HPDE6-E6E7 (cell line): ENCODE measurements at regions not wholly inside any gene's neighbourhood (a gene's known extent, or its start where the extent isn't known, plus 50 kb on each side); places are given as distances from the start of the nearest gene placed in this dataset.

ENCODE experiments used
- DNase-seq: peaks from one replicate; pipeline ENCODE4 v3.0.0; 2011; ENCODE audit warnings: missing footprints; ENCODE audit errors: extremely low spot score

GRCh38 chr5:58258984-58259684 is 200.8 kb downstream of the PLK2 start:
- DNase-seq, result no peak

- DNase-seq, result no peak
These were observed 203.9 kb downstream of the PLK2 start for GRCh38 chr5:58255970-58256369.

GRCh38 chr5:58255386-58255785 is 204.5 kb downstream of the PLK2 start:
- no peak for DNase-seq

GRCh38 chr5:58248221-58248620 is 211.7 kb downstream of the PLK2 start:
- DNase-seq, result no peak

- no peak for DNase-seq
These were observed 213.4 kb downstream of the PLK2 start for GRCh38 chr5:58246461-58246944.

GRCh38 chr5:58245476-58245840 is 214.4 kb downstream of the PLK2 start:
- no peak for DNase-seq

GRCh38 chr5:58244819-58245475 is 214.9 kb downstream of the PLK2 start:
- DNase-seq, result no peak

GRCh38 chr5:58241389-58241788 is 218.5 kb downstream of the PLK2 start:
- peak; percentile 25 for DNase-seq

GRCh38 chr5:58240322-58240721 is 219.6 kb downstream of the PLK2 start:
- peak; percentile 38 for DNase-seq

- DNase-seq, result no peak
These were observed 220.2 kb downstream of the PLK2 start for GRCh38 chr5:58239731-58240130.

GRCh38 chr5:58239045-58239444 is 220.8 kb downstream of the PLK2 start:
- DNase-seq, result no peak

GRCh38 chr5:58236498-58236897 is 223.4 kb downstream of the PLK2 start:
- DNase-seq, result no peak

- DNase-seq, result peak; percentile 35
These were observed 224.6 kb downstream of the PLK2 start for GRCh38 chr5:58235299-58235698.

- DNase-seq, result no peak
These were observed 227.8 kb downstream of the PLK2 start for GRCh38 chr5:58232130-58232529.

- no peak for DNase-seq
These were observed 228.8 kb downstream of the PLK2 start for GRCh38 chr5:58231041-58231440.

- DNase-seq, result no peak
These were observed 231.0 kb downstream of the PLK2 start for GRCh38 chr5:58228896-58229295.

- no peak for DNase-seq
These were observed 232.0 kb downstream of the PLK2 start for GRCh38 chr5:58227858-58228257.

- DNase-seq, result no peak
These were observed 235.2 kb downstream of the PLK2 start for GRCh38 chr5:58224661-58225060.

GRCh38 chr5:58224221-58224620 is 235.7 kb downstream of the PLK2 start:
- no peak for DNase-seq

GRCh38 chr5:58215364-58215763 is 244.5 kb downstream of the PLK2 start:
- no peak for DNase-seq

GRCh38 chr5:58211441-58211840 is 248.4 kb downstream of the PLK2 start:
- no peak for DNase-seq

- no peak for DNase-seq
These were observed 251.2 kb downstream of the PLK2 start for GRCh38 chr5:58208674-58209073.

- DNase-seq, result no peak
These were observed 252.8 kb downstream of the PLK2 start for GRCh38 chr5:58207076-58207475.

GRCh38 chr5:58204966-58205365 is 254.9 kb downstream of the PLK2 start:
- no peak for DNase-seq
